Fibroblast of the conjunctiva (primary cell): ENCODE measurements at regions not wholly inside any gene's neighbourhood (a gene's known extent, or its start where the extent isn't known, plus 50 kb on each side); places are given as distances from the start of the nearest gene placed in this dataset.

Source experiments
- DNase-seq: peaks from one replicate; pipeline ENCODE4 v3.0.0-alpha.2; 2010; ENCODE audit warnings: low read depth

- DNase-seq, result no peak
Measured at GRCh38 chr12:65598688-65599087, 225.6 kb upstream of the HMGA2 start.

- DNase-seq, result no peak
Measured at GRCh38 chr12:65602253-65602609, 222.1 kb upstream of the HMGA2 start.

GRCh38 chr12:65602610-65603295, 221.5 kb upstream of the HMGA2 start:
- peak; percentile 94 for DNase-seq

- DNase-seq, result peak; percentile 76
Measured at GRCh38 chr12:65603438-65604351, 220.6 kb upstream of the HMGA2 start.

- no peak for DNase-seq
Measured at GRCh38 chr12:65605019-65605418, 219.3 kb upstream of the HMGA2 start.

GRCh38 chr12:65606008-65606766, 218.1 kb upstream of the HMGA2 start:
- DNase-seq, result no peak

GRCh38 chr12:65607401-65607841, 216.9 kb upstream of the HMGA2 start:
- no peak for DNase-seq

- no peak for DNase-seq
Measured at GRCh38 chr12:65608319-65608916, 215.9 kb upstream of the HMGA2 start.

- peak; percentile 66 for DNase-seq
Measured at GRCh38 chr12:65609359-65609771, 214.9 kb upstream of the HMGA2 start.

GRCh38 chr12:65611396-65611795, 212.9 kb upstream of the HMGA2 start:
- DNase-seq, result no peak

GRCh38 chr12:65612440-65612839, 211.8 kb upstream of the HMGA2 start:
- no peak for DNase-seq

- no peak for DNase-seq
Measured at GRCh38 chr12:65613692-65614091, 210.6 kb upstream of the HMGA2 start.

GRCh38 chr12:65614259-65614889, 209.9 kb upstream of the HMGA2 start:
- DNase-seq, result no peak

- peak; percentile 76 for DNase-seq
Measured at GRCh38 chr12:65615118-65615517, 209.2 kb upstream of the HMGA2 start.

GRCh38 chr12:65616022-65616421, 208.3 kb upstream of the HMGA2 start:
- DNase-seq, result no peak

GRCh38 chr12:65618588-65618987, 205.7 kb upstream of the HMGA2 start:
- no peak for DNase-seq

- no peak for DNase-seq
Measured at GRCh38 chr12:65619018-65619417, 205.3 kb upstream of the HMGA2 start.

- no peak for DNase-seq
Measured at GRCh38 chr12:65620046-65620445, 204.2 kb upstream of the HMGA2 start.

- no peak for DNase-seq
Measured at GRCh38 chr12:65622056-65622455, 202.2 kb upstream of the HMGA2 start.

GRCh38 chr12:65623507-65623906, 200.8 kb upstream of the HMGA2 start:
- DNase-seq, result no peak

- DNase-seq, result no peak
Measured at GRCh38 chr12:65624554-65625086, 199.7 kb upstream of the HMGA2 start.
